ENCODE measurements at regions not wholly inside any gene's neighbourhood (a gene's known extent, or its start where the extent isn't known, plus 50 kb on each side); places are given as distances from the start of the nearest gene placed in this dataset.

DNA sequence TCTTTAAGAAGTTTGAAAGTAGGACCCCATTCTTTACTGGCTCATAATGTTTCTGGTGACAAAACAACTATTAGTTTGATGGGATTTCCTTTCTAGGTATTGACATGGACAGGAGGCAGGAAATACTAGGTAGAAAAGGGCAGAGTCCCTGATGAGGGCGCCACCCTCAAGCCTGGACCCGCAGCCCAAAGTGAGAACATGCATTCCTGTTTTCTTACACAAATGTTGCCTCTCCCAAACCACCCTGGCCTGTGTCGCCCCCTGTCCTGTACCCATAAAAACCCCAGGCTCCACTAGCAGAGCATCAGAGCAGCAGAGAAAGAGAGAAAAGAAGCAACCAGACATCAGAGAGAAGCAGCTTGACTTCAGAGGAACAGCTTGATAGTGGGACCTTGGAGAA lies 1055.2 kb upstream of the POT1 start:
- no peaks in the 10 kb centered on the region for H3K4me1 ChIP-seq (ENCODE audit: control insufficient read depth in 2 of 2, insufficient read depth in 2 of 2, low read length in 2 of 2)
- H3K36me3 ChIP-seq (ENCODE audit: control insufficient read depth in 2 of 2, insufficient read depth in 2 of 2, low read length in 1 of 2), result no peaks in the 10 kb centered on the region
- peaks cover 0 to 4% of the 10 kb centered on the region in 2 donors for H3K9me3 ChIP-seq (ENCODE audit: control insufficient read depth in 2 of 2, insufficient read depth in 1 of 2, low read length in 1 of 2)
- H3K27me3 ChIP-seq (ENCODE audit: control insufficient read depth in 2 of 2, insufficient read depth in 1 of 2, low read length in 1 of 2), result no peaks in the 10 kb centered on the region
- H3K27ac ChIP-seq (ENCODE audit: low read depth in 1 of 2, low read length in 1 of 2), result no peak overlapping the region
- DNase-seq (ENCODE audit: low read depth in 6 of 9, low spot score in 9 of 9), result no peak
- no peak overlapping the region for H3K4me3 ChIP-seq (ENCODE audit: low read length in 2 of 2)
- 89% methylated on average over 3 of the region's 3 CpGs for WGBS

DNA sequence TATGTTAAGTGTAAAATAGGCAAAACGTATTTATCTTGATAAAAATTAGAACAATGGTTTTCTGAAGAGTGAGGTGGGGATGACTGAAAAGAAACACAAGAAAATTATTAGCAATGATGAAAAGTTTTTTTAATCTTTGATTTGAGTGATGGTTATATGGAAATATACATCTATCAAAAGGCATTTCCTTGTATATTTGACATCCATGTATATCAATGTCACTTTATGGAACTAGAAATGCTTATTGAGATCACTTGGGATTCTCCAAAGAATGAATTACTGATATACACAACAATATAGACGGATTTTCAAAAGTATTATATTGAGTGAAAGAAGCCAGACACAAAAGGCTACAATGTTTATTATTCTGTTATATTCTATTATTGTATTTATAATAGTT lies 1042.0 kb upstream of the POT1 start:
- no peak for DNase-seq (ENCODE audit: low read depth in 6 of 9, low spot score in 9 of 9)
- Histone ChIP-seq H3K9me3 (ENCODE audit: control insufficient read depth in 2 of 2, insufficient read depth in 1 of 2, low read length in 1 of 2) (no peaks in the 10 kb centered on the region), H3K4me3 (ENCODE audit: low read length in 2 of 2) (no peak overlapping the region), H3K27me3 (ENCODE audit: control insufficient read depth in 2 of 2, insufficient read depth in 1 of 2, low read length in 1 of 2) (no peaks in the 10 kb centered on the region), H3K27ac (ENCODE audit: low read depth in 1 of 2, low read length in 1 of 2) (no peak overlapping the region), H3K4me1 (ENCODE audit: control insufficient read depth in 2 of 2, insufficient read depth in 2 of 2, low read length in 2 of 2) (no peaks in the 10 kb centered on the region), H3K36me3 (ENCODE audit: control insufficient read depth in 2 of 2, insufficient read depth in 2 of 2, low read length in 1 of 2) (no peaks in the 10 kb centered on the region)
- 84% methylated on average over 2 of the region's 2 CpGs for WGBS

DNA sequence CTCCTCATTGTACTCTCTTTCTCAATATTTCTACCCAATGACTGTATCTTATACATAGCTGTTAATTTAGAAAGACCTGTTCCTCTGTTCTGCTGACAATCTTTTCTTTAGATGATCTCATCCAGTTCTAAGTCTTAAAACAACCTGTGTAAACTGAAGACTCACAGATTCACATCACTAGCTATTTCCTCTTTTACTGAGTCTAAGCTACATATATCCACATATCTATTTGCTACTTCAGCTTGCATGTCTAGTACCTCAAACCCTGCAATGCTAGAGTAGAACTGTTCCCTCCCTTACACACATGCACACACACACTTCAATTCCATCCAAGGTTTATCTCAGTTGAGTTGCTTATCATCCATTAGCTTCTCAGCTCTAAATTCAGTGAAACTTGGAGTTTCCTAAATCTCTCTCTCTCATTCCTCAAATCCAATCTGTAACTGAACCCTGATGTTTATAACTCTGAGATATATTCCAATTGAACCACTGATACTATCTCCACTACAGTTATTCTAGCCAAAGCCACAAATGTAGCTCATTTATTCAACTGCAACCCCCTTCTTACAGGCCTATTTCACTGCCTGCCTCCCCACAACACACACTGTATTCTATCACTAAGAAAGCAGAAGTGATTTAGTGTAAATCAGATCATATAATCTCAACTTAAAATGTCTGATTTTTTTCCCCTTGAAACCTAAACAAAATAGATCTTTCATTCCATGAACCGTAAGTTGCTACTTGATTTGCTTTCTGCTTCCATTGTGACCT lies 1036.8 kb upstream of the POT1 start:
- DNase-seq (ENCODE audit: low read depth in 6 of 9, low spot score in 9 of 9), result no peak
- H3K4me1 ChIP-seq (ENCODE audit: control insufficient read depth in 2 of 2, insufficient read depth in 2 of 2, low read length in 2 of 2), result no peaks in the 10 kb centered on the region
- H3K27ac ChIP-seq (ENCODE audit: low read depth in 1 of 2, low read length in 1 of 2), result no peak overlapping the region
- H3K4me3 ChIP-seq (ENCODE audit: low read length in 2 of 2), result no peak overlapping the region
- no peaks in the 10 kb centered on the region for H3K9me3 ChIP-seq (ENCODE audit: control insufficient read depth in 2 of 2, insufficient read depth in 1 of 2, low read length in 1 of 2)
- WGBS, result 92% methylated on average over 1 of the region's 1 CpG
- no peaks in the 10 kb centered on the region for H3K27me3 ChIP-seq (ENCODE audit: control insufficient read depth in 2 of 2, insufficient read depth in 1 of 2, low read length in 1 of 2)
- H3K36me3 ChIP-seq (ENCODE audit: control insufficient read depth in 2 of 2, insufficient read depth in 2 of 2, low read length in 1 of 2), result no peaks in the 10 kb centered on the region

DNA sequence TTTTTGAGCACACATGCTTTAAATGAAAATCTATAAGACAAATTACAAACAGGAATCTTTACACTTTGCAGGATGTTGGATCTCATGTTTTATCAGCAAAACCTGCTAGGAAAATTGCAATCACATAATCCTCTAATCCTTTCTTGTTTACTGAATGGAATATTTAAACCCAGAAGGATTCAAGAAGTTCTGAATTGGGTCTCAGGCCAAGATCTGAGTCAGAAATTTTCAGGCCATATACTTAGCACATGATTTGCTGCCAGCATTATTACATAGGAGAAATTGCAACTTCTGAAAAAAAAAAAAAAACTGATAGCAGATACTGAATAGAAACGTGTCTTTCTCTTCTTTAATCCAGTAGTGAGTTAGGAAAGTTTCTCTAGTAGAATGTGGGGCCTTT lies 1005.3 kb upstream of the POT1 start:
- DNase-seq (ENCODE audit: low read depth in 6 of 9, low spot score in 9 of 9), result no peak
- no peak overlapping the region for H3K4me3 ChIP-seq (ENCODE audit: low read length in 2 of 2)
- no peaks in the 10 kb centered on the region for H3K36me3 ChIP-seq (ENCODE audit: control insufficient read depth in 2 of 2, insufficient read depth in 2 of 2, low read length in 1 of 2)
- H3K27ac ChIP-seq (ENCODE audit: low read depth in 1 of 2, low read length in 1 of 2), result no peak overlapping the region
- H3K27me3 ChIP-seq (ENCODE audit: control insufficient read depth in 2 of 2, insufficient read depth in 1 of 2, low read length in 1 of 2), result no peaks in the 10 kb centered on the region
- H3K4me1 ChIP-seq (ENCODE audit: control insufficient read depth in 2 of 2, insufficient read depth in 2 of 2, low read length in 2 of 2), result no peaks in the 10 kb centered on the region
- WGBS, result 51% methylated on average over 1 of the region's 1 CpG
- peaks cover 0 to 5% of the 10 kb centered on the region in 2 donors for H3K9me3 ChIP-seq (ENCODE audit: control insufficient read depth in 2 of 2, insufficient read depth in 1 of 2, low read length in 1 of 2)

DNA sequence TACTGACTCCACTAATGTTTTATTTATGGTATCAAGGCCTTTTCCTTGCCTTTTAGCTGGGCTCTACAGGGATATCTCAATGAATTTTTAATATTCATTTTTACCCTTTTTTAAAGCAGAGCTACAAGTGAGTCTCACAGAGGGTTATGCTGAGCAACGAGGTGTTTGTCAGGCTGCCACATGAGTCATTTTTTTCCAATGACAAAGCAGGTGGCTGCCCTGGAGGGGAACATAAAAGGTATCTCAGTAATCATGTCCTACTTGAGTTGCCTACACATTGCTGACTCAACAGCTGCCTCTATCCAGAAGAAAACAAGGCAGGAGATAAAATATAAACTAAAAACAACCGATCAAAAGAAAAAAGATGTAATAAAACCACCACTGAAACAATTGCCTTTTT lies 1004.9 kb upstream of the POT1 start:
- WGBS, result 77% methylated on average over 2 of the region's 2 CpGs
- no peaks in the 10 kb centered on the region for H3K36me3 ChIP-seq (ENCODE audit: control insufficient read depth in 2 of 2, insufficient read depth in 2 of 2, low read length in 1 of 2)
- no peak overlapping the region for H3K27ac ChIP-seq (ENCODE audit: low read depth in 1 of 2, low read length in 1 of 2)
- H3K4me1 ChIP-seq (ENCODE audit: control insufficient read depth in 2 of 2, insufficient read depth in 2 of 2, low read length in 2 of 2), result no peaks in the 10 kb centered on the region
- no peak overlapping the region for H3K4me3 ChIP-seq (ENCODE audit: low read length in 2 of 2)
- peaks cover 0 to 5% of the 10 kb centered on the region in 2 donors for H3K9me3 ChIP-seq (ENCODE audit: control insufficient read depth in 2 of 2, insufficient read depth in 1 of 2, low read length in 1 of 2)
- H3K27me3 ChIP-seq (ENCODE audit: control insufficient read depth in 2 of 2, insufficient read depth in 1 of 2, low read length in 1 of 2), result no peaks in the 10 kb centered on the region
- no peak for DNase-seq (ENCODE audit: low read depth in 6 of 9, low spot score in 9 of 9)

DNA sequence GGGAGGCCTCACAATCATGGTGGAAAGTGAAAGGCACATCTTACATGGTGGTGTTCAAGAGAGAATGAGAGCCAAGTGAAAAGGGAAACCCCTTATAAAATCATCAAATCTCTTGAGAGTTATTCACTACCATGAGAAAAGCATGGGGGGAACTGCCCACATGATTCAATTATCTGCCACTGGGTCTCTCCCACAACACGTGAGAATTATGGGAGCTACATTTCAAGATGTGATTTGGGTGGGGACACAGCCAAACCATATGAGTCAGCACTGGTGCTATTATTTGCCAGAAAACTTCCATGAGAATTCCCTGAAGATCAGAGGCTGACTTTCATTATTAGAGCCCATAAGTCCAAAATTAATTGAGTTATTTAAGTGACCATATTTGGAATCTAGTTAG lies 1001.2 kb upstream of the POT1 start:
- Histone ChIP-seq H3K36me3 (ENCODE audit: control insufficient read depth in 2 of 2, insufficient read depth in 2 of 2, low read length in 1 of 2) (no peaks in the 10 kb centered on the region), H3K4me3 (ENCODE audit: low read length in 2 of 2) (no peak overlapping the region), H3K9me3 (ENCODE audit: control insufficient read depth in 2 of 2, insufficient read depth in 1 of 2, low read length in 1 of 2) (no peaks in the 10 kb centered on the region), H3K27me3 (ENCODE audit: control insufficient read depth in 2 of 2, insufficient read depth in 1 of 2, low read length in 1 of 2) (no peaks in the 10 kb centered on the region), H3K4me1 (ENCODE audit: control insufficient read depth in 2 of 2, insufficient read depth in 2 of 2, low read length in 2 of 2) (no peaks in the 10 kb centered on the region), H3K27ac (ENCODE audit: low read depth in 1 of 2, low read length in 1 of 2) (no peak overlapping the region)
- no peak for DNase-seq (ENCODE audit: low read depth in 6 of 9, low spot score in 9 of 9)
- 90% methylated on average over 1 of the region's 1 CpG for WGBS

DNA sequence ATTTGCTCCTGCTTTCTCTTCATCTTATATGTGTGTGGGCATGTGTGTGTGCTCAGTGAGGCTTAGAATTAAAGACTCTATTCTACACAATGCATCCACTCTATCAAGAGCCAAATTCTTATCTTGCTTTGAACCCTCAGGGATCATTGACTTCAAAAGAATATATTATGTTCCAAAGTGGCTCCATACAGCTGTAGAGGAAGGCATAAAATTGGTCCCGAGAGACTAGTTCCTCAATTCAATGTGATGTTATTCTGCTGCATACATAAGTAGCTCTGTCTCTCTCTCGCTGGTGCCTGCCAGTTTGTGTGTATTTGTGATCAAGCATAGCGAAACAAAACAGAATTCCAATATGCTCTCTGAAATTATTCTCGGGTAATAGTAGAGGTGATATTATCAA lies 997.9 kb upstream of the POT1 start:
- H3K27me3 ChIP-seq (ENCODE audit: control insufficient read depth in 2 of 2, insufficient read depth in 1 of 2, low read length in 1 of 2), result no peaks in the 10 kb centered on the region
- WGBS, result 39% methylated on average over 4 of the region's 4 CpGs
- no peaks in the 10 kb centered on the region for H3K36me3 ChIP-seq (ENCODE audit: control insufficient read depth in 2 of 2, insufficient read depth in 2 of 2, low read length in 1 of 2)
- H3K9me3 ChIP-seq (ENCODE audit: control insufficient read depth in 2 of 2, insufficient read depth in 1 of 2, low read length in 1 of 2), result no peaks in the 10 kb centered on the region
- H3K27ac ChIP-seq (ENCODE audit: low read depth in 1 of 2, low read length in 1 of 2), result no peak overlapping the region
- no peak for DNase-seq (ENCODE audit: low read depth in 6 of 9, low spot score in 9 of 9)
- no peak overlapping the region for H3K4me3 ChIP-seq (ENCODE audit: low read length in 2 of 2)
- no peaks in the 10 kb centered on the region for H3K4me1 ChIP-seq (ENCODE audit: control insufficient read depth in 2 of 2, insufficient read depth in 2 of 2, low read length in 2 of 2)

DNA sequence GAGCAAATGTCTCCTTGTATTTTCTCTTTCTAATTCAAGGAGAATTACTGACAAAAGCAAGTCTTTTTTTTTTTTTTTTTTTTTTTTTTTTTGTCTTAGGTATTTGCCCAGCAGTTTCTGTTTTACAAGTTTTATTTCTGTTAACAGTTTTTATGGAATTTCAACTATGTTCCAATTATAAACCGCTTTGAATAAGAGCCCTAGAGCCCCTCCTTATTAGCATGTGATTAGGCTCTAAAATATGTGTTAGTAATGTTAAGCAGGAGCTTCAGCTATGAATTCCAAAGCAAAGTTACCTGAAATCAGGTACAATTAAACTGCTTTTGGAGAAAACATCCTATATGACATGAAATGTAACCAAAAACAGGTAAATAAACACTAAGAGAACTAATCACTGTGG lies 997.0 kb upstream of the POT1 start:
- H3K27me3 ChIP-seq (ENCODE audit: control insufficient read depth in 2 of 2, insufficient read depth in 1 of 2, low read length in 1 of 2), result no peaks in the 10 kb centered on the region
- H3K4me3 ChIP-seq (ENCODE audit: low read length in 2 of 2), result no peak overlapping the region
- no peaks in the 10 kb centered on the region for H3K4me1 ChIP-seq (ENCODE audit: control insufficient read depth in 2 of 2, insufficient read depth in 2 of 2, low read length in 2 of 2)
- H3K27ac ChIP-seq (ENCODE audit: low read depth in 1 of 2, low read length in 1 of 2), result no peak overlapping the region
- WGBS, result 82% methylated on average over 1 of the region's 1 CpG
- H3K36me3 ChIP-seq (ENCODE audit: control insufficient read depth in 2 of 2, insufficient read depth in 2 of 2, low read length in 1 of 2), result no peaks in the 10 kb centered on the region
- H3K9me3 ChIP-seq (ENCODE audit: control insufficient read depth in 2 of 2, insufficient read depth in 1 of 2, low read length in 1 of 2), result no peaks in the 10 kb centered on the region
- no peak for DNase-seq (ENCODE audit: low read depth in 6 of 9, low spot score in 9 of 9)

DNA sequence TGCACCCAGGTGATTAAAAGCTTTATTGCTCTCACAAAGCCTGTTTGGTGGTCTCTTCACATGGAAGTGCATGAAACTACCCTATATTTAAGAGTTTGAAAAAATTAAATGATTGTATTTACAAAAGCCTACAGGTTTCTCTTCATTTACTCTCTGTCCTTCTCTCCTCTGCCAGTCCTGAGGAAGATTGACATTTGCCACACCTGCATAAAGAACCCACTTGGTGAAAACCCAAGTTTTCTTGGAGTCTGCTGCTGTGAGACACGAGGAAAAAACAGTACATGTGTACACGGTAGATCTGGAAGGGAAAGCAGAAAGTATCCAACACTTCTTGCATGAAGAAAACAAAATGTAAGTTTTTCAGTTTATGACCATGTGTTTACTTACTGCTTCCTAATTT lies 994.4 kb upstream of the POT1 start:
- 76% methylated on average over 2 of the region's 2 CpGs for WGBS
- Histone ChIP-seq H3K36me3 (ENCODE audit: control insufficient read depth in 2 of 2, insufficient read depth in 2 of 2, low read length in 1 of 2) (no peaks in the 10 kb centered on the region), H3K9me3 (ENCODE audit: control insufficient read depth in 2 of 2, insufficient read depth in 1 of 2, low read length in 1 of 2) (no peaks in the 10 kb centered on the region), H3K27me3 (ENCODE audit: control insufficient read depth in 2 of 2, insufficient read depth in 1 of 2, low read length in 1 of 2) (no peaks in the 10 kb centered on the region), H3K4me3 (ENCODE audit: low read length in 2 of 2) (no peak overlapping the region), H3K27ac (ENCODE audit: low read depth in 1 of 2, low read length in 1 of 2) (no peak overlapping the region), H3K4me1 (ENCODE audit: control insufficient read depth in 2 of 2, insufficient read depth in 2 of 2, low read length in 2 of 2) (no peaks in the 10 kb centered on the region)
- DNase-seq (ENCODE audit: low read depth in 6 of 9, low spot score in 9 of 9), result no peak

Measured in thymus (tissue), 11 donors.